GM18517 (cell line): ENCODE measurements at regions not wholly inside any gene's neighbourhood (a gene's known extent, or its start where the extent isn't known, plus 50 kb on each side); places are given as distances from the start of the nearest gene placed in this dataset.

Experiments used
- ATAC-seq: cut with Tn5 transposase; IDR thresholded peaks from one replicate; pipeline ENCODE4 v1.9.1; 2021; ENCODE audit warnings: mild to moderate bottlenecking, moderate library complexity; ENCODE audit not compliant: unreplicated experiment

DNA sequence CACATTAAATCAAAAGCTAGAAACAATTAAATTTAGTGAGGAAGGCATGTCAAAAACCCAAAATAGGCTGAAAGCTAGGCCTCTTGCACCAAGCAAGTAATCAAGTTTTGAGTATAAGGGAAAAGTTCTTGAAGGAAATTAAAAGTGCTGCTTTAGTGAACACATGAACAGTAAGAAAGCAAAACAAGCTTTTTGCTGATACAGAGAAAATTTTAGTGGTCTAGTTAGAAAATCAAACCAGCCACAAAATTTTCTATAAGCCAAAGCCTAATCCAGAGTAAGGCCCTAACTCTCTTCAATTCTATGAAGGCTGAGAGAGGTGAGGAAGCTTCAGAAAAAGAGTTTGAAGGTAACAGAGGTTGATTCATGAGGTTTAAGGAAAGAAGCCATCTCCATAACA is 116.2 kb downstream of the CYB561 start:
- ATAC-seq, result no peak

DNA sequence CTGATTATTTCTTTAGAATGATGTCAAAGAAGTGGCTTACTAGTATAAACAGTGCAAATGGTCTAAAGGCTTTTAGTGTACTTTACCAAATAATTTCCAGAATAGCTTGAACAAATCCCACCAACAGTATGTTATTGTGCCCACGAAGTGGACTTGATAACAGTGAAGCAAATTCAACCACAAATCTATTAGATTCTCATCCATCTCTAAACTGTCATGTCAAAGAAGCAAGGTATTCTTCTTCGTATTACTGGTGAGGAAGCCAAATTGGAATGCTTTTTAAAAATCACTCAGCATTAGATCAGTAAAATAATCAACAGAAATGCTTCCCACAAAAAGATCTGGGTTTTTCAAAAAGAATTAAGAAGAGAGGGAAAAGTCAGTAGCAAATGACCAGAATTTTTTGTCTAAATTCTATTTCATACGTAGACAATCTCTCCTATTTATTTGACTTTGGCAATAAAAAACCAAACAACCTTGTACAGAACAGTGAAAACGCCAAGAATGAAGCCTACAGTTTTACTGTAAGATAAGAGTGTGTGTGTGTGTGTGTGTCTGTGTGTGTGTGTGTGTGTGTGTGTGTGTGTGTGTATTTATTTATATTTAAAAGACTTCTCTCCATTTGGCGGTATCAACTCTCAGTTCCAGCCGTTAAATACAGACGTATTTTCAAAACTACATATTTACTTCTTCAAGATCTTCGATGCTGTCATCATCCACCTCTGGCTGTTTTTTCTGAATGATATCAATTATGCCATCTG is 114.6 kb downstream of the CYB561 start:
- no peak for ATAC-seq

DNA sequence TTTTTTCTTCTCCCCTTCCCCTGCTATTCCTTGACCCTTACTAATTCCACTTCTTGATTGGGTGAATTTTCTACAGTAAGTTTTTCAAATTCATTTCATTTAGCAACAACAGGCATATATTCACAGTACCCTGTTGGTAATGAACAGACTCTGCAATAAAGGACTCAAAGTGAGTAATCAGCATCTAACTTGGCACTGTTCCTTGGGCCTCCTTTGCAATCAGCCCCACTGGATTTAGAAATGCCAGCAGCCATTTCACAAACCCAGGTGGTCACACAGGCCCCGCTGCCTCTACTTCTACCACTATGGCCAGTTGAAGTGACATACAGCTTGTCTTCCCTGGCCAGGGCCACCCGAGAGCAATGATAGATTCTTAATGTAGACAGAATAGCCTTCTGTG is 113.8 kb downstream of the CYB561 start:
- no peak for ATAC-seq

GRCh38 chr17:63333869-63334268 is 112.2 kb downstream of the CYB561 start:
- ATAC-seq, result no peak

GRCh38 chr17:63335831-63336230 is 110.3 kb downstream of the CYB561 start:
- ATAC-seq, result no peak

DNA sequence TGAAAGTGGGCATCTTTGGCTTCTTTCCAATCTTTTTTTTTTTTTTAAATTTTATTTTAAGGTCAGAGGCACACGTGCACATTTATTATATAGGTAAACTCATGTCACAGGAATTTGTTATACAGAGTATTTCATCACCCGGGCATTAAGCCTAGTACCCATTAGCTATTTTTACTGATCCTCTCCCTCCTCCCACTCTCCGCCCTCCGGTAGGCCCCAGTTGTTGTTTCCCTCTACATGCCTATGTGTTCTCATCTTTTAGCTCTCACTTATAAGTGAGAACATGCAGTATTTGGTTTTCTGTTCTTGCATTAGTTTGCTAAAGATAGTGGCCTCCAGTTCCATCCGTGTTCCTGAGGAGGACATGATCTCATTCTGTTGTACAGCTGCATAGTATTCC is 108.5 kb downstream of the CYB561 start:
- ATAC-seq, result no peak

- ATAC-seq, result no peak
Observed at GRCh38 chr17:63338272-63338671, 107.8 kb downstream of the CYB561 start.

DNA sequence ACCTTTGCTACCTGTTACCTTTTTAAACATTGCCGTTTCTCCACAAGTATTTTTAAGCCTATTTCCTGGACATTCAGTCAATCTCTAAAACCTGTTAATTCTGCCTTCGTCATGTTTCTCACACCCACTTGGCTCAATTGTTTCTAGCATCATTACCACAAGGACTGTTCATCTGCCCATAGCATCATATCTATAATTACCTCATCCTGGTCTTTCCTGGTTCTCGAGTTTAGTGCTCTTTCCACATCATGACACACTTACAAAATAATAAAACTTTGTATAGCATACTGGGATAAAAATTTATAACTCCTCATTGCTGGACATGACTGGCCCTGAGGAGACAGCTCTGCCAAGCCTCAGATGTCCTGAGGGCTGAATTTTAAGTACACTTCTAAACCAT is 104.8 kb downstream of the CYB561 start:
- no peak for ATAC-seq

DNA sequence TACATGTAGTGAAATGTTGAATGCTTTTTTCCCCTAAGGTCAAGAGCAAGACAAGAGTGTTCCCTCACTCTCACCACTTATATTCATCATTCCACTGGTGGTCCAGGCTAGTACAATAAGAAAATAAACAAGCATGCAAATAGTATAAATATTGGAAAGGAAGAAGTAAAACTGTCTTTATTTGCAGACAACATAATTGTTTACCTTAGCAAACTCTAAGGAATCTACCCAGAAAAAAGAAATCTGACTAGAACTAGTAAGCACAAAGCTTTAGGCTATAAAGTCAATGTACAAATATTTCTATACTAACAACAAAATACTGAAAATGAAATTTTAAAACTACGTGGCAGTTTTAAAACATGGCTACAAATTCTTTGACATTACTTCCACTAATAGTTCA is 101.7 kb downstream of the CYB561 start:
- no peak for ATAC-seq

GRCh38 chr17:63345611-63346010 is 100.5 kb downstream of the CYB561 start:
- no peak for ATAC-seq

- ATAC-seq, result no peak
Observed at GRCh38 chr17:63347475-63347874, 98.6 kb downstream of the CYB561 start.

- ATAC-seq, result no peak
Observed at GRCh38 chr17:63349478-63350000, 96.6 kb downstream of the CYB561 start.

- ATAC-seq, result no peak
Observed at GRCh38 chr17:63350364-63350763, 95.7 kb downstream of the CYB561 start.

- ATAC-seq, result no peak
Observed at GRCh38 chr17:63354256-63354655, 91.8 kb downstream of the CYB561 start.

DNA sequence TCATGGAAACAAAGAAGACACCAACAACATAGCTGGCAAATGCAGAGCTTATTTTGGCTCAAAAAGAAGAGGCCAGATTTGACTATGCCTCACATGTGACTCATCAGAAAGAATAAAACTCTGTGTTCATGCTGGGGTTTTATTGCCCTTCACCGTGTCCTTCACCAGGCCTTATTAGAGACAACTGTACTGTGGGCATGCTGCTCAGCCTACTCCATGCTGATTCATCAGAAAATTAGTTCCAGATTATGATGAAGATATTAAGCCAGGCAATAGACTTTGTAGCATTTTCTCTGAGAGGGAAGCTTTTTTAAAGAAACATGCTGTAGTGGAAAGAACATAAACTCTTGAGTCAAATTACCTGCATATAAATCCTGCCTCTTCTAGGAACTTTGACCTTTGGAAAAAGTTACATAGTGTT is 89.8 kb downstream of the CYB561 start:
- ATAC-seq, result no peak

DNA sequence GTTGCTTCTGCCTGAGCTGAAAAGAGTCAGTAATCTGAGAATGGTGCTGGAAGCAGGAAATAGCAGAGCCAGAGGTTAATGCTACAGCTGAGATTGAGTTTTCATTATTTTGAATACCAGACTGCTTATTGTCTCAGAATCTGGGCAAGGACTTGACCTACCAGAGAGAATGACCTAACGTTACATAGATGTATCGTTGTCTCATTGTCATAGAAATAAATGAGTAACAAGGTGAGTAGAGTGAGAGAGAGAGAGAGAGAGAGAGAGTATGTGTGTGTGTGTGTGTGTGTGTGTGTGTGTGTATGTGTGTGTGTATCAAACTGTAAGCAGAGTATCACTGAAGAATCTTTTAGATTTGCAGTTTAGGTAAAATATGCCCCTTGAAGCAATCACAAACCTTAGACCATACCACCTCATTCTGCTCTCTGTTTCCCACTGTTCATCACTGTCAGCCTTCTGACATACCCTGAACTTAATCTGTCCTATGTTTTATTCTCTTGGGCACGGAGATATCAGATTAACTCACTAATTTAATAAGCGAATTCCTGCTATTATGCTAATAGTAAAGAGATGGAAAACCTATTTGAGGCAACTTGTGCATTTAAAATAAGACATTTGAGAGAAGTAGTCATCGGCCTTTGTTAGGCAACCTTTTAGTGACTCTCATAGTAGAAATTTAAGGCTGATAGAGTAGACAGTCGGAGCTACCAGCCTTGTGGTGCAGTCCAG is 87.8 kb downstream of the CYB561 start:
- ATAC-seq, result no peak

- ATAC-seq, result no peak
Observed at GRCh38 chr17:63358956-63359355, 87.2 kb downstream of the CYB561 start.

DNA sequence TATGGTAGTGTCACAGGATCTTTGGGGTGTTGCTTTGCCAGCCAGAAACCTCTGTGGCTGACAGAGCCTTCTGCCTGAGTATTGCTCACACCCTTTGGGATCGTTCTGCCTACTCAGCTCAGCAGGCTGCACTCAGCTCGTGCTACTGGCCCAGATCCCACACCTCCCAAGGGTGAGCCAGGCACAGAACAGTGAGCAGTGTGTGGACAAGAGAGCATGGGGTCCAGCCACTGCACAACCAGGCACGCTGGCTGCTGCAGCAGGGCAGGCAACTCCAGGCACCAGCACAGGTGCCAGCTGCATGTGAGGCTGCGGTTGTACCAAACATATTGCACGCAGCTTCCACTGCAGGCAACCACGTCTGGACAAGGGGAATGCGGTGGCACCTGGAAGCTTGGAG is 84.9 kb downstream of the CYB561 start:
- no peak for ATAC-seq

DNA sequence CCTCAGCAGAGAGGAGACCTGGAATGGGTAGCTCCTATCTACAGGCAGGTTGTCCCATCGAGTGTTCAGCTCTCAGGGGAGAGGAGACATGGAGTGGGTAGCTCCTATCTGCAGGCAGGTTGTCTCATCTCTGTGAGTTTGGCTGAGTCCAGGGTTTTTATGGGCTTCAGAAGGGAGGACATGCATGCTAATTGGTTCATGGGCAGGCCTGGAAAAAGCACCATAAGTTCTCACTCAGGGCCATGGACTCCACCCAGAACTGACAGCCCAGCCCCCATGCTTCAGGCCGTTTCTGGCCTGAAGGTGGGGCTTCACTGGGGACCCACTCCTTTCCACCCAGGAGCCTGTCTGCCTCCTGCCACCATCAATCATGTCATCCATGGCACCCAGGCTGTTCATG is 84.0 kb downstream of the CYB561 start:
- no peak for ATAC-seq

- no peak for ATAC-seq
Observed at GRCh38 chr17:63364387-63364786, 81.7 kb downstream of the CYB561 start.

GRCh38 chr17:63364944-63365343 is 81.2 kb downstream of the CYB561 start:
- ATAC-seq, result no peak
